HS-27A (cell line): ENCODE measurements at regions not wholly inside any gene's neighbourhood (a gene's known extent, or its start where the extent isn't known, plus 50 kb on each side); places are given as distances from the start of the nearest gene placed in this dataset.
A peak's percentile ranks its signal among the peaks of the same experiment; 100 is the strongest.

Experiments
- DNase-seq: peaks from one replicate; pipeline ENCODE4 v3.0.0-alpha.2; 2012; ENCODE audit warnings: low read depth, missing footprints

DNA sequence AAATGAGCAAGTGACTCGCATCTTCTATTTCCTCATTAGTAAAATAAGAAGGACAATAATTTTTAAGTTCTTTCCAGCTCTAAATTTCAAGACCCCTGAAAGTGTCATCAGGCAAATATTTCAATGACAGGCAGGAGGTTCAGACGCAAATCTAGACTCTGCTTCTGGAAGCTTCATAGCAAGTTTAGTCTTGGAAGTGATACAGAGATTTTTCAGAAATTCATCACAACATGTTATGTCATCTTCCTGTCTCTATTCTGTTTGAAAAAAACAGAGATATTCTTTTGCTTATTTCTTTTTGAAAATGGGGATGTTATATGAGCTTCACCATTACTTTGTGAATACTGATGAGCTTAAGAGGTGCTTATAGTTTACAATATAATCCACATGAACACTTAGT is 74.0 kb downstream of the C3orf85 start:
- no peak for DNase-seq

GRCh38 chr3:109211941-109212340 is 75.4 kb downstream of the C3orf85 start:
- no peak for DNase-seq

- no peak for DNase-seq
These were observed 76.8 kb downstream of the C3orf85 start for GRCh38 chr3:109213321-109213720.

- DNase-seq = peak; percentile 5
These were observed 87.8 kb downstream of the C3orf85 start for GRCh38 chr3:109224333-109224732.

- DNase-seq = no peak
These were observed 89.0 kb downstream of the C3orf85 start for GRCh38 chr3:109225516-109225915.

- DNase-seq = no peak
These were observed 87.8 kb downstream of the DPPA2 start for GRCh38 chr3:109228391-109229080.

GRCh38 chr3:109229174-109229847 is 87.0 kb downstream of the DPPA2 start:
- no peak for DNase-seq

DNA sequence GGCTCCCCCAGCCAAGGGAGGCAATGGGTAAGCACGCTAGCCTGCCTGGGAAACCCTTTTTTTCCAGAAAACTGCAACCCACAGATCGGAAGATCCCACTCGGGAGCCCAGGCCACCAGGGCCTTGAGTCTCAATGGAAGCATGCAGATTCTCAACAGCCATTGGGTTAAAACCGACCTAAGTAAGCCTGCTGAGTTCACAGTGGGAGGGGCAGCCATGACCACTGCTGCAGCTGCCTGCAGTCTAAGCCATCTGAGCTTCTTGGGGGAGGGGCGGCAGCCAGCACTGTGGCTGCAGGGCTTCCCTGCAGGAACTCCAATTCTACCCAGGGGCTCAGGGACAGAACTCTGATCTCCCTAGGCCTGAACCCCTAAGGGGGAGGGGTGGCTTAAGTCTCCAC is 82.0 kb downstream of the DPPA2 start:
- no peak for DNase-seq

DNA sequence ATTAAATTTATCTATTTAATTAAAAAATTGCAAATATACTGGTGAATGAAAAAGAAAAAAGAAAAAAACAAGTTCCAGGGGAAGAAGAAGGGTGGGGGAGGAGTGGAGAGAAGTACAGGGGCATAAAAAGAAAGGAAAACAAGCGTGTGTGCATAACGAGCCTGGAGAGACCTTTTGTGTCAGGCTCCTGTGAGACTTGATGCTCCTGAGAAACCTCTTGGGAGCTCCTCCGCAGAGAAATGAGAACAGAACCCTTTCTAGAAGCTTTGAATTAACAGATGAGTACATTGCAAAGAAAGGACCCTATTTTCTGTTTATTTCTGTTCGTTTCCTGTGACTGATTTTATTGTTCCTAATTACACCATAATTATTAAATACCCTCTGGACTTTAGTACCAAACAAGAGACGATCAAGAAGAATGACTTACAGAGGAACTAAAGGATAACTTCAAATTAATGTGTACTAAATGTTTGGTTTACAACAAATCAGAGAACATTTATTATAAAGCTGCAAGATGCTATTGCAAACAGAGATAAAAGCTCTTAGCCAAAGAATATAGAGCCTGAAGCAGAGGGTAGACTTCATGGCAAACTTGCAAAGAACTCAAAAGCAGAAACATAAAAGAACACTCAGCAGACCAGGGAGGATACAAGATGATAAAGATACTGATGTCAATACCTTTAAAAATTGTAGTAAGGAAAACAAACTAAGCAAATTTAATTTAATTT is 74.7 kb downstream of the DPPA2 start:
- no peak for DNase-seq

DNA sequence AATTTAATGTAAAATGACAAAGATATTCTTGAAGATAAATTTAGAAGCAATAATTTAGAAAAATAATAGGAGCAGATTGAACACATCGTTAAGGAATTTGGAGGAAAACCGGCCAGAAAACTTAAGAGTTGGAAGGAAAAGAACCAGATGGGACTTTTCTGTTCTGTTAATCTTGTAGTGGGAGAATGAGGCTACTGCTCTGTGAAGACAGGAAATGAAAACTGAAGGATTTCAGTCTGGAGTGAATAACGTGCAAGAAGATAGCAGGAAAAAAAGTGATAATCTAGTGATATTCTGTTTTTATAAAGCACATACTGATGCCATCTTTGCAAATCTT is 74.2 kb downstream of the DPPA2 start:
- DNase-seq = no peak
